Esophagus squamous epithelium (tissue), 5 donors: ENCODE measurements at regions not wholly inside any gene's neighbourhood (a gene's known extent, or its start where the extent isn't known, plus 50 kb on each side); places are given as distances from the start of the nearest gene placed in this dataset.

Experiments
- DNase-seq: peaks from one replicate; lab custom pipeline; 2025; lab: John Stamatoyannopoulos, UW
- H3K27ac ChIP-seq, 4 donors: fragments of 200-600 bp; sonication (generic); one replicate each; pipeline ENCODE4 v1.5.1; 2016 to 2019; ENCODE audit warnings: mild to moderate bottlenecking in 1 of 4
- H3K27me3 ChIP-seq, 4 donors: fragments of 200-600 bp; sonication (generic); 1 replicate in 3 of 4; 2 replicates in 1 of 4; pipeline versions ENCODE4 v1.5.1 to v1.6.0; 2017 to 2021; ENCODE audit warnings: antibody characterized with exemption in 1 of 4
- H3K36me3 ChIP-seq, 3 donors: fragments of 200-600 bp; sonication (generic); one replicate each; pipeline ENCODE4 v1.5.1; 2016 to 2019
- H3K4me1 ChIP-seq, 3 donors: fragments of 200-600 bp; sonication (generic); one replicate each; pipeline ENCODE4 v1.5.1; 2017 to 2019
- H3K4me3 ChIP-seq, 4 donors: fragments of 200-600 bp; sonication (generic); 1 replicate in 3 of 4; 2 replicates in 1 of 4; pipeline ENCODE4 v1.5.1; 2016 to 2019; ENCODE audit warnings: mild to moderate bottlenecking in 2 of 4, moderate library complexity in 1 of 4
- H3K9me3 ChIP-seq, 3 donors: fragments of 200-600 bp; sonication (generic); one replicate each; pipeline ENCODE4 v1.5.1; 2016 to 2019
- CTCF ChIP-seq, 6 experiments: fragments of 450-650 bp in 4 of 6; fragments of 200-600 bp in 2 of 6; sonication (generic) in 2 of 6; IDR thresholded peaks; one replicate each; pipeline ENCODE4 v1.5.1; 2016 to 2019; ENCODE audit warnings: antibody characterized with exemption in 6 of 6, mild to moderate bottlenecking in 4 of 6, moderate library complexity in 4 of 6
- POLR2A ChIP-seq, 4 donors: fragments of 450-650 bp; IDR thresholded peaks; one replicate each; pipeline ENCODE4 v1.6.1; 2017; ENCODE audit warnings: antibody characterized with exemption in 4 of 4, mild to moderate bottlenecking in 4 of 4, moderate library complexity in 3 of 4
- WGBS, 2 donors: methylation state at CpG; one replicate each; pipeline ENCODE4 v1.1.5; 2018; 5-methylcytosine and 5-hydroxymethylcytosine counted together
- intact Hi-C: fragments of 100-400 bp; cut with DNase I; formaldehyde crosslinking; loops from one replicate; pipeline ENCODE4 v1.15.0; 2022
- donor health status: DM: yes; HTN: yes; CAD: no.

- no peak for TF ChIP-seq POLR2A (IDR thresholded peaks at IDR 0.05)
- no peak for TF ChIP-seq CTCF (IDR thresholded peaks at IDR 0.05)
- DNase-seq, result no peak
Measured at GRCh38 chr1:213724640-213725536, 262.9 kb upstream of the PROX1 start.

GRCh38 chr1:213727853-213728592 lies 259.8 kb upstream of the PROX1 start:
- H3K9me3 ChIP-seq, result no peaks in the 10 kb centered on the region
- no peak for DNase-seq
- WGBS, 2 donors, result 79 to 84% methylated on average over 20 of the region's 20 CpGs
- H3K27me3 ChIP-seq, result no peaks in the 10 kb centered on the region
- no peak for TF ChIP-seq POLR2A (IDR thresholded peaks at IDR 0.05)
- TF ChIP-seq CTCF (IDR thresholded peaks at IDR 0.05), result no peak
- no peak overlapping the region for H3K4me3 ChIP-seq
- peaks cover 0 to 9% (median 0%) of the 10 kb centered on the region in 3 donors for H3K4me1 ChIP-seq
- H3K36me3 ChIP-seq, result no peaks in the 10 kb centered on the region
- H3K27ac ChIP-seq, result no peak overlapping the region
- intact Hi-C loops, result no loop called here

More at GRCh38 chr1:213724640-213725536, 262.9 kb upstream of the PROX1 start:
- intact Hi-C loops, result no loop called here
- Histone ChIP-seq H3K27me3 (peaks cover 0 to 4% (median 0%) of the 10 kb centered on the region in 4 donors), H3K9me3 (no peaks in the 10 kb centered on the region), H3K36me3 (no peaks in the 10 kb centered on the region), H3K4me3 (no peak overlapping the region), H3K4me1 (peaks cover 0 to 9% (median 0%) of the 10 kb centered on the region in 3 donors), H3K27ac (no peak overlapping the region)
- 19 to 29% methylated on average over 14 of the region's 14 CpGs for WGBS, 2 donors

GRCh38 chr1:213728593-213729536 lies 258.9 kb upstream of the PROX1 start:
- no peak overlapping the region for H3K27ac ChIP-seq
- peaks cover 0 to 9% (median 0%) of the 10 kb centered on the region in 3 donors for H3K4me1 ChIP-seq
- TF ChIP-seq POLR2A (IDR thresholded peaks at IDR 0.05), result no peak
- no peak for TF ChIP-seq CTCF (IDR thresholded peaks at IDR 0.05)
- H3K4me3 ChIP-seq, result no peak overlapping the region
- WGBS, 2 donors, result 76 to 79% methylated on average over 14 to 15 of the region's 15 CpGs
- intact Hi-C loops, result no loop called here
- H3K36me3 ChIP-seq, result no peaks in the 10 kb centered on the region
- DNase-seq, result no peak
- H3K9me3 ChIP-seq, result no peaks in the 10 kb centered on the region
- H3K27me3 ChIP-seq, result no peaks in the 10 kb centered on the region

- Histone ChIP-seq H3K36me3 (no peaks in the 10 kb centered on the region), H3K4me1 (no peaks in the 10 kb centered on the region), H3K9me3 (no peaks in the 10 kb centered on the region), H3K27me3 (no peaks in the 10 kb centered on the region), H3K4me3 (no peak overlapping the region), H3K27ac (no peak overlapping the region)
- intact Hi-C loops, result no loop called here
- no peak for DNase-seq
- TF ChIP-seq POLR2A (IDR thresholded peaks at IDR 0.05) (no peak), CTCF (IDR thresholded peaks at IDR 0.05) (no peak)
- 87 to 90% methylated on average over 1 of the region's 1 CpG for WGBS, 2 donors
Measured at GRCh38 chr1:213733705-213734104, 254.1 kb upstream of the PROX1 start.
